ENCODE measurements at regions not wholly inside any gene's neighbourhood (a gene's known extent, or its start where the extent isn't known, plus 50 kb on each side); places are given as distances from the start of the nearest gene placed in this dataset.

DNA sequence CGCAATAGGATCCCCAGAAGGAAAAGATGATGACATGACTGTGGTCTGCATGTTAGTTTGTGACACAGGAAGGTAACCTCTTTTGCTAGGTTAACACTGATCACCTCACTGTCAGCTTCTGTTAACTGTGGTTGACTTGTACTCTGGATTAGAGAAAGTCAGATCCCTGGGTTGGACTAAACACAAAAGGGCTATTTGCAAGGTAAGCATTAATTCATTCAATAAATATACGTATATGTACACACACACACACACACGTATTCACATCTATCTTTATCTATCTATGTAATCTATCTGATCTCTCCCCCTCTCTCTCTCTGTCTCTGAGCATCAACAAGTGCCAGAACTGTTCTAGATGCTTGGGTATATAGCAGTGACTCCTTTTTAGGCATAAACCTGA, 136.1 kb upstream of the SNX19 start:
- Histone ChIP-seq H3K9ac (ENCODE audit: low read length) (no peak overlapping the region), H3K27ac (ENCODE audit: low read depth, low read length) (no peak overlapping the region), H3K4me1 (ENCODE audit: control insufficient read depth, insufficient read depth, low read length) (peaks cover 13% of the 10 kb centered on the region), H3K4me3 (ENCODE audit: low read depth, low read length) (no peak overlapping the region), H3K27me3 (ENCODE audit: control insufficient read depth, insufficient read depth, low read length) (no peaks in the 10 kb centered on the region), H3K9me3 (ENCODE audit: control insufficient read depth, insufficient read depth, low read depth, low read length) (0 out of 2 replicates have a peak, but pooled peaks cover 3% of the 10 kb centered on the region), H3K36me3 (ENCODE audit: control insufficient read depth, insufficient read depth, low read length) (no peaks in the 10 kb centered on the region)

DNA sequence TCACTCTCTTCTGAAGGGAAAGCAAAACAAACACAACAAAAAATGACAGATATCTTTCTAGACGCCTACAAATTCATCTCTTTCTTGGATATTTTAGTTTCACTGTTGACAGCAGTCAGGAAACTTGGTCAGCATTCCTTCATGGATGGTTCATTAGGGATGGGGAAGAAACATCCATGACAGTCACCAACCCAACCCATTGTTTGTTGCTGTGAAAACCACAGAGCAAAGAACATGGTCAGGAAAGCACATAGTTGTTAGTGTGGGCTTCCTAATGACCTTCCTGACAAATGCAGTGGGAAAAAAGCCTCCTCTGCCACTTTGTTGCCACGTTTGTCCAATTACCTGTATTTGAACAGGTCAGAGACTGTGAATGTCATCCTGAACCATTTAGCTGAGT, 139.8 kb upstream of the SNX19 start:
- no peaks in the 10 kb centered on the region for H3K36me3 ChIP-seq (ENCODE audit: control insufficient read depth, insufficient read depth, low read length)
- no peaks in the 10 kb centered on the region for H3K9me3 ChIP-seq (ENCODE audit: control insufficient read depth, insufficient read depth, low read depth, low read length)
- no peak overlapping the region for H3K27ac ChIP-seq (ENCODE audit: low read depth, low read length)
- no peak overlapping the region for H3K9ac ChIP-seq (ENCODE audit: low read length)
- no peaks in the 10 kb centered on the region for H3K27me3 ChIP-seq (ENCODE audit: control insufficient read depth, insufficient read depth, low read length)
- H3K4me1 ChIP-seq (ENCODE audit: control insufficient read depth, insufficient read depth, low read length), result peaks cover 10% of the 10 kb centered on the region
- no peak overlapping the region for H3K4me3 ChIP-seq (ENCODE audit: low read depth, low read length)

GRCh38 chr11:131063638-131064037, 147.4 kb upstream of the SNX19 start:
- H3K4me3 ChIP-seq (ENCODE audit: low read depth, low read length), result no peak overlapping the region
- no peaks in the 10 kb centered on the region for H3K36me3 ChIP-seq (ENCODE audit: control insufficient read depth, insufficient read depth, low read length)
- H3K9me3 ChIP-seq (ENCODE audit: control insufficient read depth, insufficient read depth, low read depth, low read length), result peaks cover 10% of the 10 kb centered on the region
- H3K4me1 ChIP-seq (ENCODE audit: control insufficient read depth, insufficient read depth, low read length), result peaks cover 11% of the 10 kb centered on the region
- no peak overlapping the region for H3K9ac ChIP-seq (ENCODE audit: low read length)
- H3K27me3 ChIP-seq (ENCODE audit: control insufficient read depth, insufficient read depth, low read length), result no peaks in the 10 kb centered on the region
- no peak overlapping the region for H3K27ac ChIP-seq (ENCODE audit: low read depth, low read length)

GRCh38 chr11:131064373-131064991, 148.2 kb upstream of the SNX19 start:
- no peak overlapping the region for H3K4me3 ChIP-seq (ENCODE audit: low read depth, low read length)
- no peaks in the 10 kb centered on the region for H3K36me3 ChIP-seq (ENCODE audit: control insufficient read depth, insufficient read depth, low read length)
- no peaks in the 10 kb centered on the region for H3K27me3 ChIP-seq (ENCODE audit: control insufficient read depth, insufficient read depth, low read length)
- no peak overlapping the region for H3K27ac ChIP-seq (ENCODE audit: low read depth, low read length)
- no peak overlapping the region for H3K9ac ChIP-seq (ENCODE audit: low read length)
- peaks cover 11% of the 10 kb centered on the region for H3K4me1 ChIP-seq (ENCODE audit: control insufficient read depth, insufficient read depth, low read length)
- H3K9me3 ChIP-seq (ENCODE audit: control insufficient read depth, insufficient read depth, low read depth, low read length), result peaks cover 10% of the 10 kb centered on the region

GRCh38 chr11:131065435-131066413, 149.4 kb upstream of the SNX19 start:
- Histone ChIP-seq H3K36me3 (ENCODE audit: control insufficient read depth, insufficient read depth, low read length) (no peaks in the 10 kb centered on the region), H3K9me3 (ENCODE audit: control insufficient read depth, insufficient read depth, low read depth, low read length) (peaks cover 10% of the 10 kb centered on the region), H3K9ac (ENCODE audit: low read length) (no peak overlapping the region), H3K4me1 (ENCODE audit: control insufficient read depth, insufficient read depth, low read length) (peaks cover 11% of the 10 kb centered on the region), H3K4me3 (ENCODE audit: low read depth, low read length) (no peak overlapping the region), H3K27ac (ENCODE audit: low read depth, low read length) (no peak overlapping the region), H3K27me3 (ENCODE audit: control insufficient read depth, insufficient read depth, low read length) (no peaks in the 10 kb centered on the region)

- H3K4me3 ChIP-seq (ENCODE audit: low read depth, low read length), result no peak overlapping the region
- peaks cover 10% of the 10 kb centered on the region for H3K9me3 ChIP-seq (ENCODE audit: control insufficient read depth, insufficient read depth, low read depth, low read length)
- H3K4me1 ChIP-seq (ENCODE audit: control insufficient read depth, insufficient read depth, low read length), result peaks cover 11% of the 10 kb centered on the region
- H3K36me3 ChIP-seq (ENCODE audit: control insufficient read depth, insufficient read depth, low read length), result no peaks in the 10 kb centered on the region
- no peaks in the 10 kb centered on the region for H3K27me3 ChIP-seq (ENCODE audit: control insufficient read depth, insufficient read depth, low read length)
- no peak overlapping the region for H3K27ac ChIP-seq (ENCODE audit: low read depth, low read length)
- H3K9ac ChIP-seq (ENCODE audit: low read length), result no peak overlapping the region
Observed at GRCh38 chr11:131066551-131066950, 150.3 kb upstream of the SNX19 start.

DNA sequence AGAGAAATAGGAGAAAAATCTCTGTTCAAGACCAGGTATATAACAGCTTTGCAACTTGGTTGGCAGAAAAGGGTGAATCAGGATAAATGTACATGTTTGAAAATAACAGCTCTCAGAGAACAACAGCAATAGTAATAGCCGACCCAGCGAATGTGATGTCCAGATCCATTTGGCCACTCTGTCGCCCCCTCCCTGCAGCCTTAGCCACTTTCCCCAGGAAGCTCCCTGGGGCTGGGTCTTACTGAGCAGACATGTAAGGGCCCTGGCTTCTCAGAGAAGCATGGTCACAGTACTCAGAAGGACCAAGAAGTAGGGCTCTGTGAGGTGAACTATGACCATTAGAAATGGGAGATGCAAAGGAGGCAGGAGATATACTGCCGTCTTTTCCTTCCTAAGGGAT, 154.1 kb upstream of the SNX19 start:
- no peaks in the 10 kb centered on the region for H3K27me3 ChIP-seq (ENCODE audit: control insufficient read depth, insufficient read depth, low read length)
- H3K36me3 ChIP-seq (ENCODE audit: control insufficient read depth, insufficient read depth, low read length), result no peaks in the 10 kb centered on the region
- H3K4me3 ChIP-seq (ENCODE audit: low read depth, low read length), result no peak overlapping the region
- H3K9ac ChIP-seq (ENCODE audit: low read length), result no peak overlapping the region
- no peak overlapping the region for H3K27ac ChIP-seq (ENCODE audit: low read depth, low read length)
- no peaks in the 10 kb centered on the region for H3K4me1 ChIP-seq (ENCODE audit: control insufficient read depth, insufficient read depth, low read length)
- H3K9me3 ChIP-seq (ENCODE audit: control insufficient read depth, insufficient read depth, low read depth, low read length), result peaks cover 6% of the 10 kb centered on the region

- Histone ChIP-seq H3K4me3 (ENCODE audit: low read depth, low read length) (no peak overlapping the region), H3K36me3 (ENCODE audit: control insufficient read depth, insufficient read depth, low read length) (no peaks in the 10 kb centered on the region), H3K9ac (ENCODE audit: low read length) (no peak overlapping the region), H3K27ac (ENCODE audit: low read depth, low read length) (no peak overlapping the region), H3K9me3 (ENCODE audit: control insufficient read depth, insufficient read depth, low read depth, low read length) (no peaks in the 10 kb centered on the region), H3K4me1 (ENCODE audit: control insufficient read depth, insufficient read depth, low read length) (no peaks in the 10 kb centered on the region), H3K27me3 (ENCODE audit: control insufficient read depth, insufficient read depth, low read length) (no peaks in the 10 kb centered on the region)
Observed at GRCh38 chr11:131073167-131073566, 156.9 kb upstream of the SNX19 start.

DNA sequence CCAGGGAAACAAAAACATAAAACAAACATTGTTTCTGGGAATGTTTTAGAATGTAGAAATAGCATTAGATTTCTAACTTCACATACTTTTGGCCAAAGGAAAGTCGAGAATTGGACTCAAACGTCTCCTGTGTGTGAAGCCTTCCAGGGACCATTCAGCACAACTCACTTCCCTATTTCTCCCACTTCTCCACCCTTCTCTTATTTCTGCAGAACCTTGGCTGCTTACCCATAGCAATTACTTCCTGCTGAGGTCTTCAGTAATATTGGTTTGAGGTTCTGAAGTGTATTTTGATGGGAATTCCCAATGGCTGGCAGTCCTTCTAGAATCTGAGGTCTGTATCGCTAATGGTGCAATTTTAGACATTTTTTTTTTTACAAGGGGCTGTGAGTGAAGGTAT, 158.3 kb upstream of the SNX19 start:
- no peak overlapping the region for H3K27ac ChIP-seq (ENCODE audit: low read depth, low read length)
- no peaks in the 10 kb centered on the region for H3K4me1 ChIP-seq (ENCODE audit: control insufficient read depth, insufficient read depth, low read length)
- no peak overlapping the region for H3K9ac ChIP-seq (ENCODE audit: low read length)
- H3K4me3 ChIP-seq (ENCODE audit: low read depth, low read length), result no peak overlapping the region
- H3K36me3 ChIP-seq (ENCODE audit: control insufficient read depth, insufficient read depth, low read length), result no peaks in the 10 kb centered on the region
- H3K27me3 ChIP-seq (ENCODE audit: control insufficient read depth, insufficient read depth, low read length), result no peaks in the 10 kb centered on the region
- no peaks in the 10 kb centered on the region for H3K9me3 ChIP-seq (ENCODE audit: control insufficient read depth, insufficient read depth, low read depth, low read length)

- no peak overlapping the region for H3K27ac ChIP-seq (ENCODE audit: low read depth, low read length)
- H3K9me3 ChIP-seq (ENCODE audit: control insufficient read depth, insufficient read depth, low read depth, low read length), result peaks cover 3% of the 10 kb centered on the region; the same call in 1 of the 2 replicates
- H3K4me1 ChIP-seq (ENCODE audit: control insufficient read depth, insufficient read depth, low read length), result no peaks in the 10 kb centered on the region
- H3K36me3 ChIP-seq (ENCODE audit: control insufficient read depth, insufficient read depth, low read length), result no peaks in the 10 kb centered on the region
- no peaks in the 10 kb centered on the region for H3K27me3 ChIP-seq (ENCODE audit: control insufficient read depth, insufficient read depth, low read length)
- H3K4me3 ChIP-seq (ENCODE audit: low read depth, low read length), result no peak overlapping the region
- no peak overlapping the region for H3K9ac ChIP-seq (ENCODE audit: low read length)
Observed at GRCh38 chr11:131077340-131077739, 161.1 kb upstream of the SNX19 start.

GRCh38 chr11:131079036-131079435, 162.8 kb upstream of the SNX19 start:
- Histone ChIP-seq H3K9ac (ENCODE audit: low read length) (no peak overlapping the region), H3K4me1 (ENCODE audit: control insufficient read depth, insufficient read depth, low read length) (no peaks in the 10 kb centered on the region), H3K4me3 (ENCODE audit: low read depth, low read length) (no peak overlapping the region), H3K27me3 (ENCODE audit: control insufficient read depth, insufficient read depth, low read length) (no peaks in the 10 kb centered on the region), H3K27ac (ENCODE audit: low read depth, low read length) (no peak overlapping the region), H3K9me3 (ENCODE audit: control insufficient read depth, insufficient read depth, low read depth, low read length) (peaks cover 3% of the 10 kb centered on the region; the same call in 1 of the 2 replicates), H3K36me3 (ENCODE audit: control insufficient read depth, insufficient read depth, low read length) (no peaks in the 10 kb centered on the region)
